SK-N-SH (cell line): ENCODE measurements at regions not wholly inside any gene's neighbourhood (a gene's known extent, or its start where the extent isn't known, plus 50 kb on each side); places are given as distances from the start of the nearest gene placed in this dataset.

Experiments used
- CTCF ChIA-PET: fragments of 300-600, 350-600 bp; formaldehyde crosslinking; extraction: SDS; loops from one replicate; lab custom pipeline; 2021; lab: Yijun Ruan, JAX
- POLR2A ChIA-PET: fragments of 350-600 bp; sonication (Branson Sonifier 250); formaldehyde crosslinking; extraction: SDS; loops from one replicate; lab custom pipeline; 2020; ENCODE audit warnings: antibody characterized with exemption, inconsistent platforms; lab: Yijun Ruan, JAX
- DNase-seq: peaks from one replicate; pipeline ENCODE4 v3.0.0; 2012
- H2AFZ ChIP-seq: fragments of 200-600 bp; sonication (generic); 2 replicates; pipeline ENCODE4 v1.8.1; 2016; ENCODE audit warnings: antibody characterized with exemption, mild to moderate bottlenecking, low read depth
- H3F3A ChIP-seq: fragments of 200-600 bp; sonication (generic); replicated peaks from 2 replicates; pipeline ENCODE3; 2016; ENCODE audit warnings: antibody characterized with exemption, mild to moderate bottlenecking; ENCODE audit not compliant: insufficient read depth
- H3K27ac ChIP-seq, 2 experiments: fragments of 200-500 bp in 1 of 2; fragments of 200-600 bp in 1 of 2; sonication (Bioruptor generic) in 1 of 2; sonication (generic), shearing (Covaris generic) in 1 of 2; 2 replicates each; pipeline versions ENCODE4 v1.5.1 to v1.6.1; 2014 to 2016; ENCODE audit warnings: low read depth in 2 of 2, inconsistent platforms in 1 of 2, low read length in 1 of 2, mild to moderate bottlenecking in 1 of 2, mixed read lengths in 1 of 2
- H3K27me3 ChIP-seq: fragments of 200-600 bp; sonication (generic), shearing (Covaris generic); 2 replicates; pipeline ENCODE4 v1.6.1; 2016; ENCODE audit warnings: mixed run types; ENCODE audit not compliant: insufficient read depth
- H3K36me3 ChIP-seq, 2 experiments: fragments of 200-500 bp in 1 of 2; fragments of 200-600 bp in 1 of 2; sonication (Bioruptor generic) in 1 of 2; sonication (generic) in 1 of 2; replicated peaks in 1 of 2; 2 replicates each; pipeline versions ENCODE3 to v1.5.1; 2014 to 2016; ENCODE audit warnings: low read length in 1 of 2, mild to moderate bottlenecking in 1 of 2; ENCODE audit not compliant: insufficient read depth in 2 of 2, control insufficient read depth in 1 of 2
- H3K4me1 ChIP-seq, 2 experiments: fragments of 200-500 bp in 1 of 2; fragments of 200-600 bp in 1 of 2; sonication (Bioruptor generic) in 1 of 2; sonication (generic), shearing (Covaris generic) in 1 of 2; 2 replicates each; pipeline versions ENCODE4 v1.5.1 to v1.6.1; 2014 to 2016; ENCODE audit warnings: low read depth in 1 of 2, low read length in 1 of 2, mixed run types in 1 of 2; ENCODE audit not compliant: insufficient read depth in 2 of 2, control insufficient read depth in 1 of 2
- H3K4me2 ChIP-seq: fragments of 200-600 bp; sonication (generic), shearing (Covaris generic); 2 replicates; pipeline ENCODE4 v1.6.1; 2017; ENCODE audit warnings: mixed run types
- H3K4me3 ChIP-seq, 2 experiments: fragments of 200-500 bp in 1 of 2; fragments of 200-600 bp in 1 of 2; sonication (Bioruptor generic) in 1 of 2; sonication (generic), shearing (Covaris generic) in 1 of 2; 2 replicates each; pipeline versions ENCODE4 v1.5.1 to v1.8.1; 2014 to 2016; ENCODE audit warnings: low read depth in 2 of 2, inconsistent platforms in 1 of 2, low read length in 1 of 2, mild to moderate bottlenecking in 1 of 2, mixed read lengths in 1 of 2, moderate library complexity in 1 of 2
- H3K79me2 ChIP-seq: fragments of 200-600 bp; sonication (generic); 2 replicates; pipeline ENCODE4 v1.8.1; 2017; ENCODE audit warnings: mild to moderate bottlenecking; ENCODE audit not compliant: insufficient read depth
- H3K9ac ChIP-seq: fragments of 200-600 bp; sonication (generic); 2 replicates; pipeline ENCODE4 v1.6.1; 2017; ENCODE audit warnings: mixed run types
- H3K9me2 ChIP-seq: fragments of 200-600 bp; sonication (generic); 2 replicates; pipeline ENCODE4 v1.6.1; 2017; ENCODE audit warnings: mixed run types
- H3K9me3 ChIP-seq: fragments of 200-600 bp; sonication (generic); 2 replicates; pipeline ENCODE4 v1.6.1; 2017; ENCODE audit warnings: mixed run types, mild to moderate bottlenecking, moderate library complexity
- H4K20me1 ChIP-seq: fragments of 200-600 bp; sonication (generic); 2 replicates; pipeline ENCODE4 v1.6.1; 2017; ENCODE audit warnings: mild to moderate bottlenecking, mixed run types; ENCODE audit not compliant: insufficient read depth
- EZH2phosphoT487 ChIP-seq: fragments of 200-600 bp; sonication (generic); IDR thresholded peaks from 2 replicates; pipeline ENCODE4 v1.6.1; 2017; ENCODE audit warnings: low read depth, mixed run types, mild to moderate bottlenecking, antibody characterized with exemption, moderate library complexity, borderline replicate concordance
- FOSL2 ChIP-seq: IDR thresholded peaks from 2 replicates; pipeline ENCODE4 v1.4.0; 2012; ENCODE audit warnings: low read depth, mild to moderate bottlenecking, moderate library complexity, borderline replicate concordance
- GATA2 ChIP-seq: sonication (generic); formaldehyde crosslinking; IDR thresholded peaks from 2 replicates; pipeline ENCODE4 v1.5.0; 2020; ENCODE audit warnings: mild to moderate bottlenecking, missing genetic modification reagents
- IRF3 ChIP-seq: fragments of 150-350 bp; IDR thresholded peaks from 2 replicates; pipeline ENCODE4 v1.6.1; 2016; ENCODE audit warnings: mild to moderate bottlenecking, low read depth, low read length
- MXI1 ChIP-seq: IDR thresholded peaks from 2 replicates; pipeline ENCODE4 v1.6.1; 2012; ENCODE audit warnings: mild to moderate bottlenecking, low read depth, low read length, improper control_type of control experiment
- NFIC ChIP-seq: IDR thresholded peaks from 2 replicates; pipeline ENCODE4 v1.4.0; 2012; ENCODE audit warnings: borderline replicate concordance
- NRF1 ChIP-seq: IDR thresholded peaks from 2 replicates; pipeline ENCODE4 v1.6.1; 2012; ENCODE audit warnings: low read depth, mild to moderate bottlenecking, low read length
- POLR2AphosphoS5 ChIP-seq: IDR thresholded peaks from 2 replicates; pipeline ENCODE4 v1.6.1; 2012; ENCODE audit warnings: low read depth, low read length
- REST ChIP-seq: IDR thresholded peaks from 2 replicates; pipeline ENCODE4 v1.6.1; 2012; ENCODE audit warnings: mild to moderate bottlenecking, low read depth, low read length, moderate library complexity
- RFX5 ChIP-seq: IDR thresholded peaks from 2 replicates; pipeline ENCODE4 v1.6.1; 2012; ENCODE audit warnings: mild to moderate bottlenecking, improper control_type of control experiment, low read length
- RXRA ChIP-seq: IDR thresholded peaks from 2 replicates; pipeline ENCODE4 v1.4.0; 2012; ENCODE audit warnings: low read depth, mild to moderate bottlenecking, borderline replicate concordance
- SMC3 ChIP-seq: IDR thresholded peaks from 2 replicates; pipeline ENCODE4 v1.6.1; 2012; ENCODE audit warnings: low read depth, low read length, improper control_type of control experiment
- TAF1 ChIP-seq: IDR thresholded peaks from 2 replicates; pipeline ENCODE4 v1.6.1; 2012; ENCODE audit warnings: low read depth, mild to moderate bottlenecking, low read length, moderate library complexity, borderline replicate concordance
- USF2 ChIP-seq: fragments of 150-350 bp; IDR thresholded peaks from 2 replicates; pipeline ENCODE4 v1.6.1; 2017; ENCODE audit warnings: antibody characterized with exemption, low read length, low read depth, borderline replicate concordance
- YY1 ChIP-seq: IDR thresholded peaks from 2 replicates; pipeline ENCODE4 v1.4.0; 2012; ENCODE audit warnings: low read depth, mild to moderate bottlenecking
- WGBS: methylation state at CpG from one replicate; pipeline ENCODE4 v1.1.6; 2017; ENCODE audit warnings: low lambda C conversion rate; 5-methylcytosine and 5-hydroxymethylcytosine counted together

- TF ChIP-seq YY1, result no peak
- peak; percentile 93 for TF ChIP-seq FOSL2
- TF ChIP-seq NFIC, result peak; percentile 62
- 0 out of 2 replicates have a peak, but pooled peaks have one; percentile 8 for TF ChIP-seq TAF1
- no peak for TF ChIP-seq EZH2phosphoT487
- no peak for TF ChIP-seq MXI1
- peak; percentile 87 for TF ChIP-seq GATA2
- no peak; the same call in 1 of the 2 replicates for TF ChIP-seq SMC3
- TF ChIP-seq IRF3, result no peak
- no peak for TF ChIP-seq RFX5
Measured at GRCh38 chr5:74316064-74316603, 324.4 kb downstream of the ENC1 start (continued).

GRCh38 chr5:74314906-74315305 is 325.6 kb downstream of the ENC1 start:
- no peak for TF ChIP-seq SMC3
- no peak for TF ChIP-seq FOSL2
- no peak for TF ChIP-seq NRF1
- Histone ChIP-seq H3K4me2 (no peak overlapping the region), H3K27me3 (no peaks in the 10 kb centered on the region), H3F3A (peaks cover 11% of the 10 kb centered on the region), H4K20me1 (no peaks in the 10 kb centered on the region), H3K4me3 (no peak overlapping the region), H3K9me3 (no peaks in the 10 kb centered on the region), H3K4me1 (peaks cover 6 to 16% of the 10 kb centered on the region in 2 experiments), H3K27ac (peak overlapping the region in 1 of 2 experiments; percentile 95; a peak in 3 of 4 replicates), H3K79me2 (no peaks in the 10 kb centered on the region), H3K9me2 (no peaks in the 10 kb centered on the region), H3K36me3 (no peaks in the 10 kb centered on the region), H2AFZ (no peak overlapping the region), H3K9ac (no peak overlapping the region)
- ChIA-PET POLR2A (no interaction called here), CTCF (interaction anchor here (1.3 kb wide), 1 partner anchor 8 kb away, joined by 3 read pairs; no protein-coding TSS in a partner anchor)
- DNase-seq, result no peak

- no peaks in the 10 kb centered on the region for H3K36me3 ChIP-seq
- no peak for TF ChIP-seq REST
- no peak for TF ChIP-seq USF2
- TF ChIP-seq GATA2, result no peak
- no peak for TF ChIP-seq POLR2AphosphoS5
- no peak for TF ChIP-seq RXRA
- DNase-seq, result no peak
- H3K4me3 ChIP-seq, result no peak overlapping the region
- no peaks in the 10 kb centered on the region for H4K20me1 ChIP-seq
- H3K79me2 ChIP-seq, result no peaks in the 10 kb centered on the region
- ChIA-PET POLR2A (no interaction called here), CTCF (no interaction called here)
- H3K27me3 ChIP-seq, result no peaks in the 10 kb centered on the region
- no peak overlapping the region for H3K4me2 ChIP-seq
- 79% methylated on average over 5 of the region's 5 CpGs for WGBS
- no peak overlapping the region for H3K27ac ChIP-seq
- H3K9me3 ChIP-seq, result no peaks in the 10 kb centered on the region
- H3K4me1 ChIP-seq, result peaks cover 6 to 16% of the 10 kb centered on the region in 2 experiments
- no peaks in the 10 kb centered on the region for H3K9me2 ChIP-seq
- no peak overlapping the region for H3K9ac ChIP-seq
- no peak overlapping the region for H2AFZ ChIP-seq
- peaks cover 11% of the 10 kb centered on the region for H3F3A ChIP-seq
Measured at GRCh38 chr5:74313896-74314295, 326.6 kb downstream of the ENC1 start.
